ENCODE measurements at regions not wholly inside any gene's neighbourhood (a gene's known extent, or its start where the extent isn't known, plus 50 kb on each side); places are given as distances from the start of the nearest gene placed in this dataset.

DNA sequence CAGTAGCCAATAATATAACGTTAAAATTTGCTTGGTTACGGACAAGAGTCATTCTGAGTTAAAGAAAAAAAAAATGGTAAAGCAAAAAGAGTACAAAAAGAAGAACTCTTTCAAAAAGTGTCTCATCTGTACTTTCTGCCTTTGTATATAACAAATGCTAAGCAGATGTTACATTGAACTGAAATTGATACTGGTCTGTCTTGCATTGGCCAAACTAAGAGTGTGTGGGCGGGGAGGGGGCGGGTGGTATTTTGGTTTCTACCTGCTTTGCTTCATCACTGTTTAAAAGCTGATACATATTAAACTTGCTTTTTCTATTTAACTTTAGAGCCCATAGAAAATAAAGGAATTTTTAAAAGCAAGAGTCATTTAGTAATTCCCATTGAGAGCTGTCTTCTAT lies 215.0 kb upstream of the THBS1 start:
- DNase-seq: no peak

DNA sequence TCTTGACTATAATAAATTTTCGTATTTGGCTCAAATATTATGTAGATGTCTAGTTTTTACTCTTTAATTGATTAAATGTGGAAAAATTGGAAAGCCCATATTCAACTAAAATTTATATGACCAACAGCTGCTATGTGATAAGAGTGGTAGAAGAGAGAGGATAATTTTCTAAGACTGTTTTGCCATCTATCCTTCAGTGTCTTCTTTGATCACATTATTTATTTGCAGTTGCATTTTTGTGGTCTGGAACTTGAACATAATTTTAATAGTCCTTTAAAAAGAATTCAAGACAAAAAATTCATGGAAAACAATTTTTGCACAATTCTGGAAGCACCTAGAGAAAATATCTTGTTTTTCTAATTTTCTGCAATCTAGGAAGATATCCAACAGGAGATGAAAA lies 213.3 kb upstream of the THBS1 start:
- DNase-seq: no peak

DNA sequence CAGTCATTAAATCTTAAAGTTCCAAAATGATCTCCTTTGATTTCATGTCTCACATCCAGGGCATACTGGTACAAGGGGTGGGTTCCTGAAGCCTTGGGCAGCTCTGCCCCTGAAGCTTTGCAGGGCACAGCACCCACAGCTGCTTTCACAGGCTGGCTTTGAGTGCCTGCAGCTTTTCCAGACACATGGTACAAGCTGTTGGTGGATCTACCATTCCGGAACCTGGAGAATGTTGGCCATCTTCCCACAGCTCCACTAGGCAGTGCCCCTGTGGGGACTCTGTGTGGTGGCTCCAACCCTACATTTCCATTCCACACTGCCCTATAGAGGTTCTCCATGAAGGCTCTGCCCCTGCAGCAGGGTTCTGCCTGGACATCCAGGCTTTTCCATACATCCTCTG lies 211.1 kb upstream of the THBS1 start:
- no peak for DNase-seq

- DNase-seq: no peak
Observed at GRCh38 chr15:39376371-39376909, 204.4 kb upstream of the THBS1 start.

GRCh38 chr15:39381517-39381916 lies 199.4 kb upstream of the THBS1 start:
- no peak for DNase-seq

DNA sequence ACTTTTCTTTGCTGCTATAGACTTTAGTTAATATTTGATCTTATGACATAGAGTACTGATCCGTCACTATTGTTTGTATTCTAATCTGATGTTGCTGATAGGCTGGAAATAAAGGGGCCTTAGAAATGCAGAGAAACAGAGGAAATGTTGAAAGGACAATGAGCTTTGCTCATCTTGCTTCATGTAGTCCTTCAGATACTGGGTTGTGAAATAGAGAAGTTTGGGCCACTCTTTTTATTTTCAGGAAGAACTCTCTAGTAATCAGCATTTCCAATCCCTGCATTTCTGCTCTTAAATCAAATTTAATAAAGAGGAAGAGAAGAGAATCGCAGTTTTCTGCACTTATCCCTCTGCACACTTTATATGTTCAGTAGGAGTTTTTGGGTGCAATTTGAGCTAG lies 192.8 kb upstream of the THBS1 start:
- no peak for DNase-seq

DNA sequence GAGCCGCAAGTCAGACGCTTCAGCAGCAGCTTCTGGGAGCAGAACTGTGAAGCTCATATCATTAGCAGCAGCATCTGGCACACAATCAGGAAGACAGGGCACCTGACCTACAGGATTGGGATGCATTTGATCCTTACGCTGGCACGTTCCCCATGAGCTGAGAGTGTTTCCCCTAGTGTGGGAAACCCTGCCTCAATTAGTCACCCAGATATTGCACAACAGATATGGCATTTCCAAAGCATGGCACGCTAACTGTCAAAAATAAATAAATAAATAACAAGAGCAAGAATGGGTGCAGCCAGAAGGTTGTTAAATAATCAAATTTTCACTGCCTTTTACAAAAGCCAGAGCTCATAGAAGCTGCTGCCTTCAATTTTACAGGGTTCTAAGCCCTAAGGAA lies 189.6 kb upstream of the THBS1 start:
- no peak for DNase-seq

- DNase-seq: no peak
Observed at GRCh38 chr15:39392469-39393047, 188.3 kb upstream of the THBS1 start.

DNA sequence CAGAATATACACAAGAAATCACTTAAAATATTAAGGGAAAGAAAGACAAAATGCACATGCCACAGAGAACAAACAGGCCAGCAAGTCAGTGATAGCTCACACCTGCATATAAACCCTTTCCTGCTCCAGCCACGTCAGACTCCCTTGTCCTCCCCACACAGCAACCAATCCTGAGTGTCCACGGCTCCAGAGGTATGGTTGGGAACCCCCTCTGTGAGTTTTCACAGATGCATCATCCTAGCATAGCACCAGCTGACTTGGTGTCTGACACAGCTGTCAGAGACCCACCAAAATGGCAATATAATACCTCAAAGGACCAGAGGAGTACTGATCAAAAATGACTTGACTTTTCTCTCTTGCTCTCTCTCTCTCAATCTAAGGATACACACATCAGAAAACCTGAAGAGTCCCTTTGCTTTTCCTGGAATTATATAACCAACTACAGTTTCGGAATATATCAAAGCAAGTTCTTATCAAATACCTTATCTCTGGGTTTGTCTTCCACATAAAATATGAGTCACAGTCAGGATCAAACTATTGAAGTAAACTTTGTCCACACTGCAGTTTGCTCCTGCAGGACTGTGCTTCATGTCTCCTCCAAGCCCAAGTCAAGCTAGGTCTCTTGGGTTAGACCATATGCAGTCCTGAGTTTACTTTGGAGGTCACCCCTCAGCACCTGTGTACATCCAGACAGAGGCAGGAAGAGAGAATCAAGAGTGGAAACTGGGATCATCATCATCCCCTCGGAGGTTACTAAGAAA lies 187.1 kb upstream of the THBS1 start:
- no peak for DNase-seq

GRCh38 chr15:39394496-39394895 lies 186.4 kb upstream of the THBS1 start:
- DNase-seq: no peak

GRCh38 chr15:39396979-39397615 lies 183.8 kb upstream of the THBS1 start:
- DNase-seq: no peak

DNA sequence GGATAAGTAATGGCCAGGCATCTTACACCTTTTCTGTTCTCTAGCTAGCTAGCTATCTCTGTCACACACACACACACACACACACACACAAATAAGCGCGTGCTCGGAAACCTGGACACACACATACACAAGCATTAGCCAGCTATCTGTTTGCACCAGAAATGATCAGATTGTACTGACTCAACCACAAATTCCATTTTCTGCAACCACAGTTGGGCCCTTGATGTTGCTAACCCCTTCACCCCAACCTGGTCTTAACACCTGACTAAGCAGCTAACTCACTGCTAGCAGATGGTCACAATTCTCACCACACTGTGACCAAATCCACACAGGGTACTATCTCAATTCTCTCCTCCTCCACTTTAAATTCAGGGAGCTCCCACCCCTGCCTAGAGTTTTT lies 183.0 kb upstream of the THBS1 start:
- DNase-seq: no peak

DNA sequence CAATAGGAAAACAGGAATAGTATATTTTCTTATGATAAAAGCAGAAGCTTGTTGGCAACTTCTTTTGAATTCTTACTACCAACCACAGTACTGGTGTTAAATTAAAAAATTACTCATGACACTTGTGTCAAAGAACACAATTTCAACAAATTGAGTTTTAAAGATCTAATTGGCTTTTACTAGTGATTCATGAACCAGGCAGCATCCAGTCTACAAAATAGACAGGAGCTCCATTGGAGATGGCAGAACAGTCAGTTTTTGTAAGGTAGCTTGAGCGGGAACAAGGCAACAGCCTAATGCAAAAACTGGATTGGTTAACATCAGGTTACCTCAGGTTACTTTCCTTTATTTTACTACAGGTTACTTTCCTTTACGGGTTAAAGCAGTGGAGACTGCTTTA lies 181.3 kb upstream of the THBS1 start:
- DNase-seq: no peak

- DNase-seq: no peak
Observed at GRCh38 chr15:39400002-39400401, 180.9 kb upstream of the THBS1 start.

DNA sequence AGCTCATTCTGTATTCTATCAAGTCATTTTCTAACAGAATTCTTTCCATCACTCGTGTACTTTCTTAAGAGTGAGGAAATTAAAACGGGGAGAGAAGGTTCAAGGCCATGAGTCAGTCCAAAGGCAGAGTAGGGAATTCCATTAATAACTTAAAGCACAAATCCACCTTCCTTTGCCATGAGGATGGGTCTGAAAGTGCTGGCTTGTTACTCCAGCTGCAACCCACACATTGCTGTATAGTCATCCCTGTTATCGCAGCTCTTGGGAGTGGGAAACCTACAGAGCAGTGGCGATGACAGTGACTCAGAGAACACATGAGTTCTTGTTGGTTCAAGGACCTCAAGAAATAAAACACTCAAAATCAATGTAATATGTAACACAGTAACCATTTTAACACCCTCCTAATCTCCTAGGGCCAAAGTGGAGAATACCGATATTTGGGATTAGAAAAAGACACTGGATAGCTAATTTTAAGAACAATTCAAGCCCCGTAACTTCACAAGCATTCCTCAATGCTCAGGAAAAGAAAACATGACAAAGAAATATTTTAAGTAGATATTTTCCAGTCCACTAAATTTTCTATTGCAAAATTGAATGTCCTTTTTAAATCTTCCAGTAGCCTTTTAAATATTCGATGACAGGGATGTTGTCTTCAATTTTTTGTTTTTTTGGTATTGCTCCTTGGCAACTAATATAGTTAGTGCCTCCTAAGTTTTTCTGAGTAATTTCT lies 179.9 kb upstream of the THBS1 start:
- DNase-seq: no peak

GRCh38 chr15:39403640-39404117 lies 177.2 kb upstream of the THBS1 start:
- no peak for DNase-seq

- no peak for DNase-seq
Observed at GRCh38 chr15:39404767-39405181, 176.1 kb upstream of the THBS1 start.

DNA sequence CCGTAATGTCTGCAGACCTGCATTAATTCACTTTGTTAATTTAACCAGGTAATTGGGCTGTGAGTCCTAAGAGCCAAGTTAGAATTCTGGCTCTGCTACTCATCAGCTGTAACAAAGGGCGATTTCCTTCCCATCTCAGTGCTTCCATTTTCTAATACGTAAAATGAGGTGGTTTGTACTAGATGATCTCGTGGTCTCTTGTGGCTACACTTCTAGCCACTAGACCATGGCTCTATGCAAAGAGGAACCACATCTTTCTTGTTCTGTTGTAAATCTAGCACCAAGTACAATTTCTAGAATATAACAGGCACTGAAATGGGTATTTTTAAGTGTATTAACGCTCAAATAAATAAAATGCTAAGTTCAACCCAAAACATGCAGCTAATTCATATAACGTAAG lies 174.4 kb upstream of the THBS1 start:
- DNase-seq: no peak

DNA sequence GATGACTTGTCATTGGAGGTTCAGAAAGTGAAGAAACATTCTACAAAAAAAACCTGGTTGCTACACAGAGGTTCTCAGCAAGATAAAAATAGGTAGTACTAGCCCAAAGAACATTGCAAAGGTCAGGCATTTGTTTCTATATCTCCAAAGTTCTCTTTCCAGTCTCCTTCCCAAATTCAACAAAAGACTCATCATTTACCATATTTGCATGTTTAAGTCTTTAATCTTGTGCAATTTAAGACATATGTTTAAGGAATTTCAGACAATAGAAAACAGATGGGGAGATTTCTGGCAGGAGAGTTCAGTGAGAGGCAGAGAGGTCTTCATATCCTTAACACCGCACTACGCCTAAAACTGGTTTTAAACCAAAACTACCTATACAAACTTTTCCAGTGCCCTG lies 173.8 kb upstream of the THBS1 start:
- no peak for DNase-seq

DNA sequence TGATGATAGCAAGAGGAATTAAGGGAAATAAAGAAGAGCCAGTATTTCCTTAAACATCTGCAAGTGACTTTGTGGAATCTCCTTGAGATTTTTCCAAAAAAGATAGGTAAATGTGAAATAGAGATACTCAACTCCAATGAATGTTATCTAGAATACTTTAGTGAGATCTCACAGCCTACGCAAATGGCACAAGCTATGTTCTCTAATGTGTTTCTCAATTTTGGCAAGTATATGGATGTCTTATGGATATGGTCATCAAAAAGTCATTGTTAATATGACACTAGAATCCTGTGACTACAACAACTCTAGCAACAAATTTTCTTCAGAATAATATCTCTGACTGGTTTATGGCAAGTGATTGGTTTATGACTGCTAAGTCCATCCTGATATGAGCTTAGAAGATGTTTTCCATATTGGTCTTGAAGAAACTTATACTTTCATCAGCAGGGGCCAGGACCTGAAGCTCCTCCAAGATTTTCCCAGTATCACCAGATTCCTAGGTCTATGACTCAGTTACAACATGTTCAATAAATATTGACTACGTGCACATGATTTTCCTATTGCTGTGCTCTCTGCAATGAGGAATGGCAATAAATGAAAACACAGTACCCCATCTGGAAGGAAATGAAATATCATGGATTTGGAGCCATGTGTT lies 170.9 kb upstream of the THBS1 start:
- no peak for DNase-seq

GRCh38 chr15:39411102-39411989 lies 169.5 kb upstream of the THBS1 start:
- no peak for DNase-seq

- DNase-seq: no peak
Observed at GRCh38 chr15:39413558-39413957, 167.3 kb upstream of the THBS1 start.
